ENCODE measurements at regions not wholly inside any gene's neighbourhood (a gene's known extent, or its start where the extent isn't known, plus 50 kb on each side); places are given as distances from the start of the nearest gene placed in this dataset.
"Not testable (repeated sequence)": the region's sequence is repeated elsewhere in the genome, so short reads cannot be mapped to it uniquely, and the experiment has no call there.

DNA sequence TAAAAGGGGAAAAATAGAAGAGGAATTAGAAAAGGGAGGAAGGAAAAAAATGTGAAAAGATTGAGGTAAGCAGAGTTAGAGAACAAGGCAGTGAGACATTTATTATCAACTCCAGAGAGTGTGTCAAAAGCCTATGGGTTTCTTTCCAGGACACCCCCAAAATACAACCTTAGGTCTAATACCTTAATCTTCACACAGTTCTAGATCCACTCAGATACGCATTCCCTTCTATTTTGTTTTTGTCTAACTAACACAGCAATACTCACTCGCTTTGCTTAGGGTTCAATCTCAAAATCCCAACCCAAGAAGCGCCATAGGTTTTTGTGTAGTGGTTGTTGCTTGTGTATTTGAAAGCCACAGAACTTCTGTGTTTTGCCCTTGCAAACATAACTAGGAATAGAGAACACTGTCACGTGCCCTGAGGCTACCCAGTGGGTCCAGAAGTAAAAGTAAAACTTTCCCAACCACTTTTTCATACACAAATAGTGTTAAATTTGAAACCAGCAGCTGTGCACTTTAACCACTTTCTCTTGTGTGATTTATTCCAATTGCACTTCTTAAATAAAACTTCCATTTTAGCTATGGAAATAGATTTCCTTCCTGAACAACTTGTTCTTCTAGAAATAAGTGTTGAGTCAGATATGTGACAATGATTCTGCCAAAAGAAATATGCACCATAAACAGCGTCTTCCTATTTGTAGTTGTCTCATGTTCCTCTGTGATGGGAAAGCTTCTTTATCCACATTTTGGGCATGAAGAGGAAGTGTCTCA, 414.7 kb upstream of the GHITM start:
- no peak for DNase-seq (ENCODE audit: low read depth in 4 of 4, low spot score in 1 of 4)

DNA sequence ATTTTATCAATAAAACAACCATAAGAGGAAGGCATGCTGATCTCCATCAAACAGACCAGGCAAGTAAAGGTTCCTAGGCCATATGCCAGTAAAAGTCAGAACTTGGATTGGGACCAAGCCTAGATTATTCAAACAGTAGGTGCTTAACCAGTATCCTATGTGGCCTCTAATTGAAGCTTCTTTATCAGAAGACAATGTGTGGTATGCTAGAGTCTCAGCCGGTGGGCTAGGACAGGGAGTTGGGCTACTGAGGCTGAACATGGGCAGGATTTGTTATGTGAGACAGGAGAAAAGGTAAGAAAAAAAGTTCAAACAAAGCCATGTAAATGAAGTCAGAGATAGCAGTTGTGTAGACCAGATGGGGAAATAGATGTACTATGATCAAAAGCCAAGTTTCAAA, 413.7 kb upstream of the GHITM start:
- DNase-seq (ENCODE audit: low read depth in 4 of 4, low spot score in 1 of 4): no peak

DNA sequence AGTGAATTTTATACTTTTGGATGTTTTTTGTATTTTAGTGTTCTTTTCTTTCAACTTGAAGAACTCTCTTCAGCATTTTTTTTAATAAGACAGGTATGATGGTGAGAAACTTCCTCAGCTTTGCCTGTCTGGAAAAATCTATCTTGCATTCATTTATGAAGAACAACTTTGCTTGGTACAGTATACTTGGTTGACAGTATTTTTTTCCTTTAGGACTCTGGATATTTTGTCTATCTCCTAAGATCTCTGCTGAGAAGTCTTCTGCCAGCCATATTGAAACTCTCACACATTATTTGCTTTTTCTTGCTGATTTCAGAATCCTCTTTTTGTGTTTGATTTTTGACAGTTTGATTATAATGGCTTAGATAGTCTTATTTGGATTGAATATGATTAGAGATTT, 405.0 kb upstream of the GHITM start:
- DNase-seq (ENCODE audit: low read depth in 4 of 4, low spot score in 1 of 4): no peak

DNA sequence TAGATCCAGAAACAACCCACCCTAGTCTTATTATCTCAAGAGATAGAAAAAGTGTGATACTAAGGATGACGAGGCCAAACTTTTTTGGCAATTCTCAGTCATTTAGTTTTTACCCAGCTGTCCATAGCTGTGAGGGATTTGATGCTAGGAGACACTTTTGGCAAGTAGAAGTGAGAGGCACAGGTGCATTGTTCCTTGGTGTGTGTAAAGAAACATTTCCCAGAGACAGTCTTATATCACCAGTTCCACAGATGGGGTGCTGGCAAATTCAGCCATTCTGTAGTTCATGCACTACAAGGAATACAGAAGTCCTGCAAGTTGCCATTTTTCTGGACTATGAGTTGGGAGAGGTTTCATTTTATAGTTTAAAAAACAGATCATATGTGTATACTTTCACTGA, 403.3 kb upstream of the GHITM start:
- DNase-seq (ENCODE audit: low read depth in 4 of 4, low spot score in 1 of 4): no peak

DNA sequence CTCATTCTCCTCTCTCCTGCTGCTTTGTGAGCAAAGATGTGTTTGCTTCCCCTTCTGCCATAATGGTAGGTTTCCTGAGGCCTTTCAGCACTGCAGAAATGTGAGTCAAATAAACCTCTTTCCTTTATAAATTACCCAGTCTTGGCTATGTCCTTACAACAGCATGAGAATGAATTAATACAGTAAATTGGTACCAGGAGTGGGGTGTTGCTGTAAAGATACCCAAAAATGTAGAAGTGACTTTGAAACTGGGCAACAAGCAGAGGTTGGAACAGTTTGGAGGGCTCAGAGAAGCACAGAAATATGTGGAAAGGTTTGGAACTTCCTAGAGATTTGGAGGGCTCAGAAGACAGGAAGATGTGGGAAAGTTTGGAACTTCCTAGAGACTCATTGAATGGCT, 388.7 kb upstream of the GHITM start:
- DNase-seq (ENCODE audit: low read depth in 4 of 4, low spot score in 1 of 4): no peak

DNA sequence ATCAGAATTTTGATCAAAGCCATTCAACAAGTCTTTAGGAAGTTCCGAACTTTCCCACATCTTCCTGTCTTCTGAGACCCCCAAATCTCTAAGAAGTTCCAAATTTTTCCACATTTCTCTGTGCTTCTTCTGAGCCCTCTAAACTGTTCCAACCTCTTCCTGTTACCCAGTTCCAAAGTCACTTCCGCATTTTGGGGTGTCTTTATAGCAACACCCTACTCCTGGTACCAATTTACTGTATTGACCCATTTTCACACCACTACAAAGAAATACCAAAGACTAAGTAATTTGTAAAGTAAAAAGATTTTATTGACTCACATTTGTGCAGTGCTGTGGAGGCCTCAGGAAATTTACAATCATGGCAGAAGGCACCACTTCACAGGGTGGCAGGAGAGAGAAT, 385.8 kb upstream of the GHITM start:
- no peak for DNase-seq (ENCODE audit: low read depth in 4 of 4, low spot score in 1 of 4)

DNA sequence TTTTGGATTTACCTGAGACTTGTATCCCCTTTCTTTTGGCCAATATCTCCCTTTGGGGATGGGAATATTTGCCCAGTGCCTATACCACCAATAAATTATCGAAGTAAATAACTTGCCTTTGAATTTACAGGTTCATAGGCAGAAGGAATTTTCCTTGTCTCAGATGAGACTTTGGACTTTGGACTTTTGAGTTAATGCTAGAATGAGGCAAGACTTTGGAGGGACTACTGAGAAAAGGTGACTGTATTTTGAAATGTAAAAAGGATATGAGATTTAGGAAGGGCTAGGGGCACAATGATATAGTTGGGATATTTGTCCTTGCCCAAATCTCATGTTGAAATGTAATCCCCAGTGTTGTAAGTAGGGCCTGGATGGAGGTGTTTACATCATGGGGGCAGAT, 384.5 kb upstream of the GHITM start:
- DNase-seq (ENCODE audit: low read depth in 4 of 4, low spot score in 1 of 4): no peak

DNA sequence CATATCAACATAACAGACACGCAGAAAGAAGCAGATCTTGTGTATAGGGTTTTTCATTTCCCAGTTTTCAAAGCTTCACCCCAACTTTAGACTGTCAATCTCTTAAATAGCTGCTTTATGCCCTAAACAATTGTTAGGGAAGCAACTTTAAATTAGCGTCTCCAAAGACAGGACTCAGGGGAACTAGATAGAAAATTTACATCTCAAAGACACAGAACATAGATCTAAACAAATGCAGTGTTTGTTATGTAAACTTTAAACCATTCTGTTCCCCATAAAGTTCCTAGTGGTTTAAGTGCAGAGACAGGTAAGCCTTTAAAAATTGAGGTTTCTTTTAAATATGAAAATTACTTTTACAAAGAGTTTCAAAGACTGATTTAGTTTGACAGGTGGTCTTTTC, 379.2 kb upstream of the GHITM start:
- DNase-seq (ENCODE audit: low read depth in 4 of 4, low spot score in 1 of 4): no peak

DNA sequence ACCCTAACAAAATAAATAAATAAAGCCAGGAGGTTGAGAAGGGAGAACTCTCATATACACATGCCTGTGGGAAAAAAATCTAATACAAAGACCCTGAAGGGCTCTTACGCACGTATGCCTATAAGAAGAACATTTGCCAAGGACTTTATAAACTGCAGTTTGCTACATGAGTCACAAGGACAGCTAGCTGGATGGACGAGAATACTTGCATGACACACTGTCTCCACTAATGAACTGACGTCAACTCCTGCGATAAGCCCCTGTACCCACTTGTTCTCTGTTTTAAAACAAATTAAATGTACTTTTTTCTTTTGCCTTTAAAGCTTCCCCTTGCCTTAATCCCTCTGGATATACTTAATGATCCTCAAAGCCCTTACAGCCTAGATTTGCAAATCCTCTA, 374.6 kb upstream of the GHITM start:
- DNase-seq (ENCODE audit: low read depth in 4 of 4, low spot score in 1 of 4): no peak

DNA sequence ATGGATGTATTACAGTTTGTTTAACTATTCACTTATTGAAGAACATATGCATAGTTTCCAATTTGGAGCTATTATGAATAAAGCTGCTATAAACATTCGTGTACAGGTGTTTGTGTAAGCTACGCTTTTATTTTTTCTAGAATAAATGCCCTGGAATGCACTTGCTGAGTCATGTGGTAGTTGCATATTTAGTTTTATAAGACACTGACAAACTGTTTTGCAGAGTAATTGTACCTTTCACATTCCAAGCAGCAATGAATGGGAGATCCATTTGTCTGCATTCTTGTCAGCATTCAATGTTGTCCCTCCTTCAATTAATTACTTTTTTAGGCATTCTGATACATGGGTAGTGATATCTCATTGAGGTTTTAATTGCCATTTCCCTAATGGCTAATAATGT, 373.6 kb upstream of the GHITM start:
- no peak for DNase-seq (ENCODE audit: low read depth in 4 of 4, low spot score in 1 of 4)

DNA sequence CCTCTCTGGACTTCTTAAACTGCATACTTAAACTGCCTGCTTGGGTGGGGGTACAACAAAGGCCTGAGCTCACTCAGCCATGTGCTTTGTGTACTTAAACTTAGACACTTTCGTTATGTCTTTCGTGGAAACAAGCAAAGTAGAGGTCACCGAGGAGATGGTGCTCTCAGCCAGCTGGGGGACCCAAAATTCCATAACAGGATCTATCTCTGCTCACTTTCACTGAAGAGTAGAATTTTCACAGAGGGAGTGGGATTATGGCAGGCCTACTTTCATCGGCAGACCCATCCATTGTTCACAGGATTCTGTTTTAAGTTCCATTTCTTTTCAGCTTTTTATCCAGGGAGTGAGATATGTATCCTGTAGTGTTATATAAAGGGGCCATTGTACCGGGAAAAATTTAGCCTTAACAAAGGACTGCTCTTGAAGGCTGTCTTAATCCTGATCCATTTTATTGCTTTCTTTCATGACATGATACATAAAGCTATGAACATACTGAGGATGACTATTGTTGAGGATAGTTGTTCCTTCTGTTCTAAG, 370.0 kb upstream of the GHITM start:
- DNase-seq (ENCODE audit: low read depth in 4 of 4, low spot score in 1 of 4): no peak

DNA sequence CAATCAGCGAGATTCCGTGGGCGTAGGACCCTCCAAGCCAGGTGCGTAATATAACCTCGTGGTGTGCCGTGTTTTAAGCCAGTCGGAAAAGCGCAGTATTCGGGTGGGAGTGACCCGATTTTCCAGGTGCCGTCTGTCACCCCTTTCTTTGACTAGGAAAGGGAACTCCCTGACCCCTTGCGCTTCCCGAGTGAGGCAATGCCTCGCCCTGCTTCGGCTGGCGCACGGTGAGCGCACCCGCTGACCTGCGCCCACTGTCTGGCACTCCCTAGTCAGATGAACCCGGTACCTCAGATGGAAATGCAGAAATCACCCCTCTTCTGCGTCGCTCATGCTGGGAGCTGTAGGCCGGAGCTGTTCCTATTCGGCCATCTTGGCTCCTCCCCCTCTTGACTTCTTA, 352.6 kb upstream of the GHITM start:
- not testable (repeated sequence) for DNase-seq (ENCODE audit: low read depth in 4 of 4, low spot score in 1 of 4)

DNA sequence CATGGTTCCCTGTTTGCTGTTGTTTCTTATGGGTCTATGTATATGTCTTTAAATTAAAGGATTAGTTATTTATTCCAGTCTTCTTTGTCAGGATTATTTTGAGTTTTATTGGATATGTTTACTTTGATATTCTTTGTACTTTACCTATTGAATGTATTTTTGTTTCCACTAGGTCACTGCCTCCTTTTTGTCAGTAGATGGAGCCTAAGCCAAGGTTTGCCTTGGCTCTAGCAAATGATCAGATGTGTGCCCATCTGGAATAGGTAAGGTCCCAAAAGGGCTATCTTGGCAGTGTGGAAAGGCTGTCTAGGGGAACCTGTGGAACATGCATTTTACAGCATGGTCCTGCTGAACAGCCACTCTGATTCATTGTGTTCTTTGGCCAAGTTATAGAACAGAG, 337.3 kb upstream of the GHITM start:
- DNase-seq (ENCODE audit: low read depth in 4 of 4, low spot score in 1 of 4): no peak

DNA sequence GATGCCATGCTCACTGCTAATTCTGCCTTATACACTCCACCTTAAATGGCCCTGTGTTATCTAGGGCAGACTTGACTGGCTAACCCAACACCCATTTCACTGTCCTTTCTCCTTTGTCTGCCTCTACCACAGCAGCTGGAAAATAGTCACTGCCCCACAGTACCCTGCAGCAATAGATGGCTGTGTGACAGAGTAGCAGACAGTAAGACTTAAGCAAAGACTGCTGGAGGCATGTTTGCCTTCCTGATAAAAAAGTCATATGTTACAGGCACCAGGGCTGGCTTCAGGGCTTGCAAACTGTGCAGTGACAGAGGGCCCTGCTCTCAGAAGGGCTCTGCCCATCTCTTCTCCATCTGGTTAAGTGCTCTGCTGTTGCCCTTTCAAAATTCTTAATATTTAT, 332.6 kb upstream of the GHITM start:
- DNase-seq (ENCODE audit: low read depth in 4 of 4, low spot score in 1 of 4): no peak

DNA sequence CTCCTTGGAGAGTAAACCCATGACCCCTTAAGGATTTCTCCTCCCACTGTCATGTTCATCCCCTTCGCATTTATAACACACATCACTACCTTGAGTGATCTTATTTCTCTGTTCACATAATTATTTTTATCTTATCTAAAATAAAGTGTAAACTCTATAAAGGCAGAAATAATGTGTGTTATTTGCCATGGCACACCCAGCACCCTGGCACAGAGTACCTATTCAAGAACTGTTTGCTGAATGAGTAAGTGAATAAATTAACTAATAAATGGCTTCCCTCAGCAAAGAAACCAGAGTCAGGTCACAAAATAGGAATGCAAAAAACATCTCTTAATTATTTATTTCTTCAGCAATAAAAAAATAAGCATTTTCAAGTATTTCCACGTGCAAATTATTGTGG, 330.3 kb upstream of the GHITM start:
- DNase-seq (ENCODE audit: low read depth in 4 of 4, low spot score in 1 of 4): no peak

DNA sequence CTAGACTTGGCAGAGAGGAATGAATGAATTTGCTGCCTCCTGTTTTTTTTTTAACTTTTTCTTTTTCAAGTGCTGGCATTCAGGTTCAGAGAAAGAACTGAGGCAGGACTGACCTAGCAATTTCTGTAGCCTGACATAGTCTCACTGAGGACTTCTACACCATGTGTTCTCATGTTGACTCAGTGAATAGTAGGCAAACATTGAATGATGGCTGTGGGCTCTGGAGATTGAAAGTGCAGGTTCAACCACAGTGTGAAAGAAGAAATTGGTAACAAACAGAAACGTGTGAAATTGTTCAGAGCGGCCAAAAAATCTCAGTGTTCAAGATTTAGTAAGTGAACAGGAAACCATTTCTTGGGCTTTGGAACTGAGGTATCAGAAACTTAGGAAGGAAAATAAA, 322.4 kb upstream of the GHITM start:
- DNase-seq (ENCODE audit: low read depth in 4 of 4, low spot score in 1 of 4): no peak

DNA sequence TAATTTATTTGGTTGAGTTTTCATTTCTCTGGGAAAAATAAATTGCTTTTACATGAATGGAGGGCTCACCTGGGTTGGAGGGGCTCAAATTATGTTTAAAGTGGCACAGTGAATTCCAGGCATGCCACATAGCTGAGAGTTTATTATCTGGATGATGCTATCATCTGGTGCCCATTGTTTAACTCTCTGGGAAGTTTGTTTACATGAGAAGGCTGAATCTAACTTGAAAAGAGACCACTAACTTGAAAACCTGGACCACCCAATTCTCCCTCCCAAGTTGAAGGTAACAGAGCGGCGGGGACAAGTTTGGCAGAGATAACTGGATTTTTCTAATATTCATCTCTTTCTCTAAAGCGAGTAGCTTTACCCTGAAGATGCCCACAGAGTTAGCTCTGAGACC, 321.5 kb upstream of the GHITM start:
- no peak for DNase-seq (ENCODE audit: low read depth in 4 of 4, low spot score in 1 of 4)

DNA sequence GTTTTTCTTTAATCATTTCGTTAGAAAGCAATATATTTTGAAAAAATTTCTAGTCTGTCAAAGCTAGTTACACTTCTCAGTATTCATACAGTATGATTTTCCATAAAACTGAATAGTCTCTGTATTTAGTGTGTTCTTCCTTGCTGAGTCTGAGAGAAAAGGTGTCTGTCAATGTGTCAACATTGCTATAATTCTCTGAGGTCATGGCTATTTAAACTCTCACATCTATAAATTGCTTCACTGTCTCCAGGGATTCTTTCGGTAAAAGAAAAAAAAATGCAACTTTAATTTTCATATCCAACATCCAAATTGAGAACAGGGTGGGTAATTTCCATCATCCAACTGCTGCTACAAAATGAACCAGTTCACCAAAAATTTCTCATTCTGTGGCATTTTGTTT, 319.7 kb upstream of the GHITM start:
- no peak for DNase-seq (ENCODE audit: low read depth in 4 of 4, low spot score in 1 of 4)

DNA sequence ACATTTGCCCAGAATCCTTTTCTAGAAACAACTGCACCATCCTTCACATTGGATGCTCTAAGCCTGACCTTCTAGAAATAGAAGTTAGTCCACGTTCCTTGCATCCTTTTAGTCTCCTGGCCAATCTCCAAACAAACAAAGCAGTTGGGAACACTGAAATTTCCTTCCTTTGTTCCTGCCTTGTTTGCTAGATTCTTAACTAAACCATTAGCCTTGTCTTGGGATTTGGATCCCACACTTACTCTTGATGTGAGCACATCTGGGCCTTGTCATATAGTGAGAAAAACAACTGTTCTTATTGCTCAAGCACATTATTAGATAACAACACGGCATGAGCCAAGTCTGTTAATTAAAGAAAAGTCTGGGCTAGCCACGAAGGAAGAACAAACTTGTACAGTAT, 319.3 kb upstream of the GHITM start:
- no peak for DNase-seq (ENCODE audit: low read depth in 4 of 4, low spot score in 1 of 4)

DNA sequence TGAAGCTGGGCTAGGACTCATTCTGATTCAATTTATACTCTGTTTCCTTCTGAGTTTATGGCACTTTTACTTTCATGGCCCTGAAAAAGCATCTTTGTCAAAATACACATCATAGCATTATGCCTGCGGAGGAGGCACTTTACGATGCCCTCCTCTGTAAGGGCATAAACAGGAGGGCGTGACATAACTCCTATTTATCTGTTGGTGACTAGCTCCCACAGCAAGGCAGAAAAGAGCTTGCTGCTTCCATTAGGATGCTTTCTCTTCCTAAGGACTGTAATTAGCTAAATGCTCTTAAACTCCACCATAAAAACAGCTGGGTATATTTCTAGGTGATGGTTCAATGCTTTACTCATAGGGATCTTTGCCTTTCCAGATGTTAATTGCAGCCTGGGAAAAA, 315.2 kb upstream of the GHITM start:
- DNase-seq (ENCODE audit: low read depth in 4 of 4, low spot score in 1 of 4): no peak

DNA sequence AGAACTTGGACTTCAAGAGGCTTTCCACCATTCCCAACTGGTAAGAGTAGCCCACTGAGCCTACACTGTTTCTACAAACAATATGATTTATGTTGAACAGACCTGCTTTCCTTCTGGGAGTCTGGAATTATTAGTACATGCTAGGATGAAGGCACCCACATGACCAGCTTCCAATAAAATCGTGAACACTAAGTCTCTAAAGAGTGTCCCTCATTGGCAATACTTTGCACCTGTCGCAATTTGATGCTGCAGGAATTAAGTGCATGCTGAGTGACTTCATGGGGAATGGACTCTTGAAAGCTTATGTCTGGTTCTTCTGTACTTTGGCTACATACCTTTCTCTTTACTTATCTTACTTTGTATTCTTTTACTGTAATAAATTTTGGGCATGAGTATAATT, 305.2 kb upstream of the GHITM start:
- no peak for DNase-seq (ENCODE audit: low read depth in 4 of 4, low spot score in 1 of 4)

DNA sequence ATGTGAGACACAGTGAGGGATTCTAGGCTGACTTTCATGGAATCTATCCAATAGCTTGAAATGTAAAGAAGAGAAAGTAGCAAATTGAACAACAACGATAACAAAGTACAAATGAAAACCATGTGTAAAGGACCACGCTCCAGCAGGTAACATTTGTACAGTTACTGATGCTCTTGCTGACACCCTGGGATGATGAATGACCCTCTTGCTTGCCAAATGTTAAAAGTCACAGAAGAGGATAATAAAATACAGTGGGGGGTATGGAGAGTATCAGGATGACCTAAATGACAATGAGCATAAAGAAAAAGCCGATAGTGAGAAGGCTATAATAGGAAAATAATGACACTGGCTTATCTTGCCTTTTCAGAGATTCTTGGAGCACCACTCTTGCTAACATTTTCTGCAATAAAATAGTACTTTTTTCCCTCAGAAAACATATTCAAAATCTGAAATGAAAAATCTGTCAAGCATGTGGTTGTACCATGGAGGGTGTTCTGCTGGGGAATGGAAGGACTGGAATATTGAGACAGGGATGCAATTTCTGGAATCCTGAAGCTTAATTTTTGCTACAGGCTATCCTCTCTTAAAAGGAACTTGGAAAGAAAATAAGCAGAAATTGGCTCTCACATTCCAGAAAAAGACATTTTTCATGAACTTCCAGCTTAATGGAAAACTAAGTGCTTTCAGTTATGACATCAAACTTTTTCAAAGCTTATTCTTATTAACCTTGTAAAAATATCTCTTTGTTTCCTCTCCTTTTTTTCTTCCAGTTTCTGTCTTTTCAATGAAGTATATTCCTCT, 303.2 kb upstream of the GHITM start:
- DNase-seq (ENCODE audit: low read depth in 4 of 4, low spot score in 1 of 4): no peak

DNA sequence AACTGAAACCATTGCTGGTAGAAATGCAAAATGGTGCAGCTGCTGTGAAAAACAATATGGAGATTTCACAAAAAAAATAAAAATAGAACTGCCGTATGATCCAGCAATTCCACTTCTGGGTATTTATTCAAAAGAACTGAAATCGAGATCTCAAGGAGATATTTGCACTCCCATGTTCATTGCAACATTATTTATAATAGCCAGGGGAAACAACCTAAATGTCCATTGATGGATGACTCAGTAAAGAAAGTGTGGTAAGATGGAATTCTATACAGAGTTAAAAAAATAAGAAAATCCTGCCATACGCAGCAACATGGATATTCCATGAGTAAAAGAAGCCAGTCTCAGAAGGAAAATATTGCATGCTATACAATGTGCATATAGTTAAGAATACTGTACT, 290.6 kb upstream of the GHITM start:
- DNase-seq (ENCODE audit: low read depth in 4 of 4, low spot score in 1 of 4): no peak
